Heart left ventricle (tissue), 13 donors: ENCODE measurements at regions not wholly inside any gene's neighbourhood (a gene's known extent, or its start where the extent isn't known, plus 50 kb on each side); places are given as distances from the start of the nearest gene placed in this dataset.

Experiments used
- CTCF ChIP-seq, 12 donors: fragments of 200-600 bp; sonication (generic) in 4 of 12; IDR thresholded peaks; one replicate each; pipeline versions ENCODE4 v1.5.0 to v1.8.0; 2018 to 2022; ENCODE audit warnings: antibody characterized with exemption in 12 of 12, mild to moderate bottlenecking in 5 of 12
- POLR2A ChIP-seq, 2 donors: fragments of 450-650 bp; IDR thresholded peaks; one replicate each; pipeline ENCODE4 v1.6.1; 2017; ENCODE audit warnings: antibody characterized with exemption in 2 of 2, mild to moderate bottlenecking in 2 of 2, moderate library complexity in 2 of 2
- donor health status: ischemic (EF 13 %, LVEDD 7.1; RV severe dilation, severe dysfunction).
- donor health status: DM: no; HTN: yes; CAD: no.
- donor health status: DM: no; HTN: no; CAD: no.
- donor health status: ischemic (EF 25% LVEDD 6.9; RV normal size, moderate dysfunction).
- donor health status: ischemic (EF 25% LVEDD 5.7; RV mildly dilated, moderate dysfunction).
- donor health status: ischemic (EF 35%, LVEDD 5.7; RV mildly dilated, moderate dysfunction).
- donor health status: nonischemic (EF 11% LVEDD 7.7; RV severe dilation, severe dysfunction).
- donor health status: DM: yes; HTN: yes; CAD: no.
- donor health status: PGD.
- donor health status: ischemic (EF 29% LVEDD 5.4; RV normal size, mild dysfunction).
- donor health status: nonischemic (EF 23%, LVEDD 6.1; RV moderate dilation, normal function).

GRCh38 chr12:47478426-47478825 lies 227.4 kb downstream of the RPAP3 start:
- TF ChIP-seq CTCF (IDR thresholded peaks at IDR 0.05) (no peak), POLR2A (IDR thresholded peaks at IDR 0.05) (no peak)
